Spleen (tissue), 11 donors: ENCODE measurements at regions not wholly inside any gene's neighbourhood (a gene's known extent, or its start where the extent isn't known, plus 50 kb on each side); places are given as distances from the start of the nearest gene placed in this dataset.

Source experiments
- DNase-seq: peaks from one replicate; pipeline ENCODE4 v3.0.0-alpha.2; 2020
- H3K27ac ChIP-seq, 8 donors: fragments of 200-600 bp; sonication (generic) in 7 of 8; 1 replicate in 4 of 8; 2 replicates in 4 of 8; pipeline versions ENCODE4 v1.5.0 to v1.8.0; 2016 to 2021; ENCODE audit warnings: inconsistent platforms in 4 of 8, mild to moderate bottlenecking in 4 of 8, moderate library complexity in 1 of 8
- H3K27me3 ChIP-seq, 7 donors: fragments of 200-600 bp; sonication (generic) in 6 of 7; replicated peaks in 1 of 7; 1 replicate in 4 of 7; 2 replicates in 3 of 7; pipeline versions ENCODE4 v1.5.0 to v1.8.0; 2016 to 2021; ENCODE audit warnings: inconsistent platforms in 3 of 7, mild to moderate bottlenecking in 1 of 7
- H3K36me3 ChIP-seq, 6 donors: fragments of 200-600 bp; sonication (generic) in 5 of 6; 1 replicate in 4 of 6; 2 replicates in 2 of 6; pipeline versions ENCODE4 v1.5.0 to v1.8.0; 2016 to 2021; ENCODE audit warnings: inconsistent platforms in 2 of 6
- H3K4me1 ChIP-seq, 6 donors: fragments of 200-600 bp; sonication (generic) in 5 of 6; 1 replicate in 3 of 6; 2 replicates in 3 of 6; pipeline versions ENCODE4 v1.5.0 to v1.8.0; 2016 to 2021; ENCODE audit warnings: inconsistent platforms in 3 of 6
- H3K4me3 ChIP-seq, 8 donors: fragments of 200-600 bp; sonication (generic) in 7 of 8; 1 replicate in 4 of 8; 2 replicates in 4 of 8; pipeline versions ENCODE4 v1.5.0 to v1.8.0; 2016 to 2021; ENCODE audit warnings: inconsistent platforms in 4 of 8, mild to moderate bottlenecking in 4 of 8, moderate library complexity in 2 of 8
- H3K9me3 ChIP-seq, 8 donors: fragments of 200-600 bp; sonication (generic) in 7 of 8; 1 replicate in 4 of 8; 2 replicates in 4 of 8; pipeline versions ENCODE4 v1.5.0 to v1.8.0; 2016 to 2021; ENCODE audit warnings: inconsistent platforms in 4 of 8
- CTCF ChIP-seq, 11 experiments: fragments of 200-600 bp in 7 of 11; fragments of 450-650 bp in 4 of 11; sonication (generic) in 4 of 11; IDR thresholded peaks in 8 of 11; conservative IDR thresholded peaks in 3 of 11; 1 replicate in 7 of 11; 2 replicates in 4 of 11; pipeline versions ENCODE4 v1.4.0 to v1.8.0; 2016 to 2021; ENCODE audit warnings: antibody characterized with exemption in 11 of 11, inconsistent platforms in 4 of 11, mild to moderate bottlenecking in 1 of 11
- POLR2A ChIP-seq, 3 donors: fragments of 450-650 bp; IDR thresholded peaks; one replicate each; pipeline ENCODE4 v1.5.1; 2017; ENCODE audit warnings: antibody characterized with exemption in 3 of 3, mild to moderate bottlenecking in 1 of 3
- POLR2AphosphoS5 ChIP-seq, 3 donors: sonication (generic); formaldehyde crosslinking; IDR thresholded peaks; one replicate each; pipeline ENCODE4 v1.5.1; 2017; ENCODE audit warnings: antibody characterized with exemption in 3 of 3
- WGBS, 5 donors: extraction: QIAGEN DNeasy Blood & Tissue Kit in 3 of 5; methylation state at CpG; one replicate each; pipeline versions ENCODE4 v1.1.5 to v1.1.7; 2013 to 2018; 5-methylcytosine and 5-hydroxymethylcytosine counted together
- intact Hi-C: fragments of 100-400 bp; cut with DNase I; formaldehyde crosslinking; loops from one replicate; pipeline ENCODE4 v1.15.0; 2023; ENCODE audit warnings: low total_unique reads
- donor health status: healthy with polysubstance abuse.
- donor health status: DM: no; HTN: no; CAD: no; lungs with moderate emphysema.
- donor health status: DM: no; HTN: no; CAD: no.
- donor health status: Bipolar disorder and iron deficiency.
- donor health status: healthy.
- donor health status: DM: no; HTN: no; CAD: no.
- donor health status: DM: yes; HTN: yes; CAD: no.

GRCh38 chr10:36577126-36577525 is 548.3 kb upstream of the ANKRD30A start:
- WGBS, 5 donors = 58 to 79% (median 71%) methylated on average over 1 of the region's 1 CpG
- Histone ChIP-seq H3K4me1 (no peaks in the 10 kb centered on the region), H3K27me3 (no peaks in the 10 kb centered on the region), H3K4me3 (no peak overlapping the region), H3K36me3 (no peaks in the 10 kb centered on the region), H3K27ac (no peak overlapping the region), H3K9me3 (peaks cover 0 to 9% (median 0%) of the 10 kb centered on the region in 8 donors)
- TF ChIP-seq POLR2AphosphoS5 (IDR thresholded peaks at IDR 0.05) (no peak), CTCF (IDR thresholded peaks at IDR 0.05 in 8 of 11, conservative IDR thresholded peaks at IDR 0.05 in 3 of 11) (no peak), POLR2A (IDR thresholded peaks at IDR 0.05) (no peak)
- intact Hi-C loops = no loop called here
- no peak for DNase-seq

GRCh38 chr10:36574207-36574606 is 551.2 kb upstream of the ANKRD30A start:
- TF ChIP-seq CTCF (IDR thresholded peaks at IDR 0.05 in 8 of 11, conservative IDR thresholded peaks at IDR 0.05 in 3 of 11) = no peak
- no peak for TF ChIP-seq POLR2A (IDR thresholded peaks at IDR 0.05)
- no peak overlapping the region for H3K4me3 ChIP-seq
- no peak for DNase-seq
- no peaks in the 10 kb centered on the region for H3K4me1 ChIP-seq
- H3K9me3 ChIP-seq = peaks cover 0 to 9% (median 0%) of the 10 kb centered on the region in 8 donors
- no peaks in the 10 kb centered on the region for H3K36me3 ChIP-seq
- H3K27ac ChIP-seq = peak overlapping the region in 2 of 8 donors; percentile 5 to 6
- intact Hi-C loops = no loop called here
- H3K27me3 ChIP-seq = no peaks in the 10 kb centered on the region

GRCh38 chr10:36573246-36573645 is 552.2 kb upstream of the ANKRD30A start:
- no peak for TF ChIP-seq POLR2A (IDR thresholded peaks at IDR 0.05)
- TF ChIP-seq CTCF (IDR thresholded peaks at IDR 0.05 in 8 of 11, conservative IDR thresholded peaks at IDR 0.05 in 3 of 11) = no peak
- no peak for TF ChIP-seq POLR2AphosphoS5 (IDR thresholded peaks at IDR 0.05)
- no peak overlapping the region for H3K4me3 ChIP-seq

GRCh38 chr10:36564433-36564832 is 561.0 kb upstream of the ANKRD30A start:
- Histone ChIP-seq H3K36me3 (no peaks in the 10 kb centered on the region), H3K27ac (no peak overlapping the region), H3K4me3 (no peak overlapping the region), H3K27me3 (no peaks in the 10 kb centered on the region), H3K4me1 (no peaks in the 10 kb centered on the region), H3K9me3 (no peaks in the 10 kb centered on the region)
- no peak for DNase-seq
- TF ChIP-seq POLR2A (IDR thresholded peaks at IDR 0.05) (no peak), POLR2AphosphoS5 (IDR thresholded peaks at IDR 0.05) (no peak), CTCF (IDR thresholded peaks at IDR 0.05 in 8 of 11, conservative IDR thresholded peaks at IDR 0.05 in 3 of 11) (no peak)
- 57 to 68% (median 63%) methylated on average over 4 of the region's 4 CpGs for WGBS, 5 donors
- intact Hi-C loops = no loop called here

More at GRCh38 chr10:36573246-36573645, 552.2 kb upstream of the ANKRD30A start:
- Histone ChIP-seq H3K4me1 (no peaks in the 10 kb centered on the region), H3K27me3 (no peaks in the 10 kb centered on the region), H3K27ac (no peak overlapping the region), H3K36me3 (no peaks in the 10 kb centered on the region), H3K9me3 (peaks cover 0 to 9% (median 0%) of the 10 kb centered on the region in 8 donors)
- WGBS, 5 donors = 43 to 64% (median 52%) methylated on average over 2 of the region's 2 CpGs
- DNase-seq = no peak
- intact Hi-C loops = no loop called here
